ENCODE measurements at regions not wholly inside any gene's neighbourhood (a gene's known extent, or its start where the extent isn't known, plus 50 kb on each side); places are given as distances from the start of the nearest gene placed in this dataset.

DNA sequence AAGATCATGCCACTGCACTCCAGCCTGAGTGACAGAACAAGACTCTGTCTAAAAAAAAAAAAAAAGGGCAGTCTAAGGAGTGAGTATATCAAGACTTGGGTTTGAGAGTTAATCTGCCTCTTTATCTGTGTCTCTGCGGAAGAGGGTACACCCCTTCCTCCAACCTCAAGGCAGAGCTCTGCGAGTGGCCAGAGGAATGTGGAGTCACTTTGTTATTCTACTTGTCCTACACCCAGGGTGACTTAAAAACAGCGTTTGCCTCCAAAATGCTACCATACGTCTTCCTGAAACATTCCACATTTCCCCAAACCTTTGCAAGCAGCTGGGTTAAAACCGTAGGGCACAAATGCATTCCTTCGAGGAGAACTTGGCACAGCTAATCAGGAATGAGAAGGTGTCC, 199.9 kb downstream of the SHOX start:
- TF ChIP-seq CBX8 (IDR thresholded peaks at IDR 0.05) (no peak), CHD2 (IDR thresholded peaks at IDR 0.05; ENCODE audit: low read length, partially characterized antibody) (no peak), CBX2 (IDR thresholded peaks at IDR 0.05; ENCODE audit: borderline replicate concordance, low read depth) (no peak), RCOR1 (IDR thresholded peaks at IDR 0.05; ENCODE audit: low read depth, low read length) (no peak), RNF2 (IDR thresholded peaks at IDR 0.05; ENCODE audit: borderline replicate concordance, low read depth) (no peak), NPAS2 (CRISPR knock-in tag; IDR thresholded peaks at IDR 0.05; ENCODE audit: borderline replicate concordance) (no peak), SREBF2 (IDR thresholded peaks at IDR 0.05) (no peak), MYC (IDR thresholded peaks at IDR 0.05; ENCODE audit: borderline replicate concordance, low read length) (no peak), POLR2A (IDR thresholded peaks at IDR 0.05; ENCODE audit: low read length) (no peak), RFX5 (IDR thresholded peaks at IDR 0.05) (no peak)
- TF ChIP-seq, protein P1, sequence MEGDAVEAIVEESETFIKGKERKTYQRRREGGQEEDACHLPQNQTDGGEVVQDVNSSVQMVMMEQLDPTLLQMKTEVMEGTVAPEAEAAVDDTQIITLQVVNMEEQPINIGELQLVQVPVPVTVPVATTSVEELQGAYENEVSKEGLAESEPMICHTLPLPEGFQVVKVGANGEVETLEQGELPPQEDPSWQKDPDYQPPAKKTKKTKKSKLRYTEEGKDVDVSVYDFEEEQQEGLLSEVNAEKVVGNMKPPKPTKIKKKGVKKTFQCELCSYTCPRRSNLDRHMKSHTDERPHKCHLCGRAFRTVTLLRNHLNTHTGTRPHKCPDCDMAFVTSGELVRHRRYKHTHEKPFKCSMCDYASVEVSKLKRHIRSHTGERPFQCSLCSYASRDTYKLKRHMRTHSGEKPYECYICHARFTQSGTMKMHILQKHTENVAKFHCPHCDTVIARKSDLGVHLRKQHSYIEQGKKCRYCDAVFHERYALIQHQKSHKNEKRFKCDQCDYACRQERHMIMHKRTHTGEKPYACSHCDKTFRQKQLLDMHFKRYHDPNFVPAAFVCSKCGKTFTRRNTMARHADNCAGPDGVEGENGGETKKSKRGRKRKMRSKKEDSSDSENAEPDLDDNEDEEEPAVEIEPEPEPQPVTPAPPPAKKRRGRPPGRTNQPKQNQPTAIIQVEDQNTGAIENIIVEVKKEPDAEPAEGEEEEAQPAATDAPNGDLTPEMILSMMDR (IDR thresholded peaks at IDR 0.05): no peak
- TF ChIP-seq, protein P2, sequence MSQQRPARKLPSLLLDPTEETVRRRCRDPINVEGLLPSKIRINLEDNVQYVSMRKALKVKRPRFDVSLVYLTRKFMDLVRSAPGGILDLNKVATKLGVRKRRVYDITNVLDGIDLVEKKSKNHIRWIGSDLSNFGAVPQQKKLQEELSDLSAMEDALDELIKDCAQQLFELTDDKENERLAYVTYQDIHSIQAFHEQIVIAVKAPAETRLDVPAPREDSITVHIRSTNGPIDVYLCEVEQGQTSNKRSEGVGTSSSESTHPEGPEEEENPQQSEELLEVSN (IDR thresholded peaks at IDR 0.05; ENCODE audit: borderline replicate concordance, low read depth): no peak
